Suprapubic skin (tissue), 4 donors: ENCODE measurements at regions not wholly inside any gene's neighbourhood (a gene's known extent, or its start where the extent isn't known, plus 50 kb on each side); places are given as distances from the start of the nearest gene placed in this dataset.

Experiments
- DNase-seq, 2 donors: peaks; one replicate each; pipeline ENCODE4 v3.0.0-alpha.2; 2019; ENCODE audit warnings: low spot score in 2 of 2
- H3K27ac ChIP-seq: fragments of 200-600 bp; sonication (generic); one replicate; pipeline ENCODE4 v1.5.1; 2019
- H3K27me3 ChIP-seq: fragments of 200-600 bp; sonication (generic); one replicate; pipeline ENCODE4 v1.5.1; 2019
- H3K36me3 ChIP-seq: fragments of 200-600 bp; sonication (generic); one replicate; pipeline ENCODE4 v1.5.1; 2019
- H3K4me1 ChIP-seq: fragments of 200-600 bp; sonication (generic); one replicate; pipeline ENCODE4 v1.5.1; 2019
- H3K4me3 ChIP-seq: fragments of 200-600 bp; sonication (generic); one replicate; pipeline ENCODE4 v1.5.1; 2019; ENCODE audit warnings: mild to moderate bottlenecking
- H3K9me3 ChIP-seq: fragments of 200-600 bp; sonication (generic); one replicate; pipeline ENCODE4 v1.5.1; 2019
- CTCF ChIP-seq, 2 donors: fragments of 200-600 bp in 1 of 2; fragments of 450-650 bp in 1 of 2; sonication (generic) in 1 of 2; IDR thresholded peaks; one replicate each; pipeline ENCODE4 v1.5.1; 2016 to 2019; ENCODE audit warnings: antibody characterized with exemption in 2 of 2, mild to moderate bottlenecking in 1 of 2, moderate library complexity in 1 of 2
- EP300 ChIP-seq: sonication (generic); formaldehyde crosslinking; IDR thresholded peaks from one replicate; pipeline ENCODE4 v1.6.1; 2017; ENCODE audit warnings: antibody characterized with exemption
- POLR2A ChIP-seq, 2 donors: fragments of 450-650 bp; IDR thresholded peaks; one replicate each; pipeline ENCODE4 v1.6.1; 2017; ENCODE audit warnings: antibody characterized with exemption in 2 of 2, mild to moderate bottlenecking in 2 of 2, moderate library complexity in 2 of 2
- POLR2AphosphoS5 ChIP-seq, 3 donors: sonication (generic); formaldehyde crosslinking; IDR thresholded peaks; one replicate each; pipeline ENCODE4 v1.6.1; 2017; ENCODE audit warnings: antibody characterized with exemption in 3 of 3
- WGBS: methylation state at CpG from one replicate; pipeline ENCODE4 v1.1.5; 2018; 5-methylcytosine and 5-hydroxymethylcytosine counted together

GRCh38 chr18:51824746-51825145, 515.3 kb upstream of the DCC start:
- 35% methylated on average over 2 of the region's 2 CpGs for WGBS
- no peak for DNase-seq
- H3K27me3 ChIP-seq: no peaks in the 10 kb centered on the region
- H3K36me3 ChIP-seq: no peaks in the 10 kb centered on the region
- H3K9me3 ChIP-seq: no peaks in the 10 kb centered on the region
- H3K4me1 ChIP-seq: no peaks in the 10 kb centered on the region
- no peak overlapping the region for H3K4me3 ChIP-seq
- TF ChIP-seq POLR2A (IDR thresholded peaks at IDR 0.05) (no peak), EP300 (no peak), POLR2AphosphoS5 (IDR thresholded peaks at IDR 0.05) (no peak), CTCF (IDR thresholded peaks at IDR 0.05) (no peak)
- H3K27ac ChIP-seq: no peak overlapping the region

GRCh38 chr18:51833850-51834249, 506.1 kb upstream of the DCC start:
- DNase-seq: no peak
- H3K9me3 ChIP-seq: no peaks in the 10 kb centered on the region
- WGBS: 53% methylated on average over 6 of the region's 6 CpGs

GRCh38 chr18:51848702-51849101, 491.3 kb upstream of the DCC start:
- H3K9me3 ChIP-seq: peaks cover 3% of the 10 kb centered on the region
- H3K27me3 ChIP-seq: no peaks in the 10 kb centered on the region
- no peak overlapping the region for H3K4me3 ChIP-seq
- H3K36me3 ChIP-seq: no peaks in the 10 kb centered on the region
- WGBS: 80% methylated on average over 2 of the region's 2 CpGs
- H3K27ac ChIP-seq: no peak overlapping the region
- no peaks in the 10 kb centered on the region for H3K4me1 ChIP-seq
- TF ChIP-seq POLR2A (IDR thresholded peaks at IDR 0.05) (no peak), POLR2AphosphoS5 (IDR thresholded peaks at IDR 0.05) (no peak), EP300 (no peak), CTCF (IDR thresholded peaks at IDR 0.05) (no peak)
- DNase-seq: no peak

More at GRCh38 chr18:51833850-51834249, 506.1 kb upstream of the DCC start:
- H3K27ac ChIP-seq: no peak overlapping the region
- no peaks in the 10 kb centered on the region for H3K27me3 ChIP-seq
- TF ChIP-seq POLR2AphosphoS5 (IDR thresholded peaks at IDR 0.05) (no peak), EP300 (no peak), CTCF (IDR thresholded peaks at IDR 0.05) (no peak), POLR2A (IDR thresholded peaks at IDR 0.05) (no peak)
- no peaks in the 10 kb centered on the region for H3K4me1 ChIP-seq
- no peaks in the 10 kb centered on the region for H3K36me3 ChIP-seq
- no peak overlapping the region for H3K4me3 ChIP-seq

- H3K36me3 ChIP-seq: no peaks in the 10 kb centered on the region
- DNase-seq: no peak
- H3K27ac ChIP-seq: no peak overlapping the region
- no peaks in the 10 kb centered on the region for H3K4me1 ChIP-seq
- H3K9me3 ChIP-seq: peaks cover 3% of the 10 kb centered on the region
- H3K4me3 ChIP-seq: no peak overlapping the region
- no peaks in the 10 kb centered on the region for H3K27me3 ChIP-seq
- TF ChIP-seq CTCF (IDR thresholded peaks at IDR 0.05): no peak
- no peak for TF ChIP-seq EP300
- TF ChIP-seq POLR2A (IDR thresholded peaks at IDR 0.05): no peak
- no peak for TF ChIP-seq POLR2AphosphoS5 (IDR thresholded peaks at IDR 0.05)
Measured at GRCh38 chr18:51852681-51853080, 487.3 kb upstream of the DCC start.

- H3K9me3 ChIP-seq: no peaks in the 10 kb centered on the region
- no peak for DNase-seq
- H3K27ac ChIP-seq: no peak overlapping the region
- H3K4me3 ChIP-seq: no peak overlapping the region
- no peaks in the 10 kb centered on the region for H3K27me3 ChIP-seq
- TF ChIP-seq POLR2AphosphoS5 (IDR thresholded peaks at IDR 0.05) (no peak), POLR2A (IDR thresholded peaks at IDR 0.05) (no peak), EP300 (no peak), CTCF (IDR thresholded peaks at IDR 0.05) (no peak)
- 44% methylated on average over 5 of the region's 5 CpGs for WGBS
- H3K4me1 ChIP-seq: no peaks in the 10 kb centered on the region
- H3K36me3 ChIP-seq: no peaks in the 10 kb centered on the region
Measured at GRCh38 chr18:51857989-51858388, 482.0 kb upstream of the DCC start.
